ENCODE measurements at regions not wholly inside any gene's neighbourhood (a gene's known extent, or its start where the extent isn't known, plus 50 kb on each side); places are given as distances from the start of the nearest gene placed in this dataset.

DNA sequence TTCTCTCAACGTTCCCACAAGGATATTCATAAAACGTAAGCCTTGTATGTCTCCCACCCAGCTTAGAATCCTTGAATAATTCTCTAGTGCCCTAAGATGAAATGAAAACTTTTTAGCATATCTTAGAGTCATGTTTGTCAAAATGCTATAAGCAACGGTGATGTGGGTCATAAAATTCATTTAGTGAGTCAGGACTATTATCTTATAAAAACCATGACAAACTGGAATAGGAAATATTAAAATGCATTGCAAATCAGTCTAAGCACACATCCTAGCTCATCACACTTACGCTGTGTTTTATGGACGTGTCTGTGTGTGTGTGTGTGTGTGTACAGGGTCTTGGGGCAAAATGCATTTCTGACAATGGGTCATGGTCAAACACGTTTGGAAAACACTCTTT lies 119.9 kb upstream of the ST6GAL2 start:
- TF ChIP-seq, protein P1, sequence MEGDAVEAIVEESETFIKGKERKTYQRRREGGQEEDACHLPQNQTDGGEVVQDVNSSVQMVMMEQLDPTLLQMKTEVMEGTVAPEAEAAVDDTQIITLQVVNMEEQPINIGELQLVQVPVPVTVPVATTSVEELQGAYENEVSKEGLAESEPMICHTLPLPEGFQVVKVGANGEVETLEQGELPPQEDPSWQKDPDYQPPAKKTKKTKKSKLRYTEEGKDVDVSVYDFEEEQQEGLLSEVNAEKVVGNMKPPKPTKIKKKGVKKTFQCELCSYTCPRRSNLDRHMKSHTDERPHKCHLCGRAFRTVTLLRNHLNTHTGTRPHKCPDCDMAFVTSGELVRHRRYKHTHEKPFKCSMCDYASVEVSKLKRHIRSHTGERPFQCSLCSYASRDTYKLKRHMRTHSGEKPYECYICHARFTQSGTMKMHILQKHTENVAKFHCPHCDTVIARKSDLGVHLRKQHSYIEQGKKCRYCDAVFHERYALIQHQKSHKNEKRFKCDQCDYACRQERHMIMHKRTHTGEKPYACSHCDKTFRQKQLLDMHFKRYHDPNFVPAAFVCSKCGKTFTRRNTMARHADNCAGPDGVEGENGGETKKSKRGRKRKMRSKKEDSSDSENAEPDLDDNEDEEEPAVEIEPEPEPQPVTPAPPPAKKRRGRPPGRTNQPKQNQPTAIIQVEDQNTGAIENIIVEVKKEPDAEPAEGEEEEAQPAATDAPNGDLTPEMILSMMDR (IDR thresholded peaks at IDR 0.05; ENCODE audit: poor library complexity) = no peak
- TF ChIP-seq EZH2 (IDR thresholded peaks at IDR 0.05; ENCODE audit: borderline replicate concordance) (no peak), EZH2phosphoT487 (IDR thresholded peaks at IDR 0.05; ENCODE audit: low read depth, severe bottlenecking, unreplicated experiment) (no peak)

All from hepatocyte (in vitro differentiated cells).